K562 (cell line): ENCODE measurements at regions not wholly inside any gene's neighbourhood (a gene's known extent, or its start where the extent isn't known, plus 50 kb on each side); places are given as distances from the start of the nearest gene placed in this dataset.

Source experiments
- ATAC-seq: fragments of 200-7000 bp; cut with Tn5 transposase; 3 replicates; pipeline ENCODE4 v1.9.1; 2020; ENCODE audit warnings: moderate library complexity
- BruUV-seq: library from RNA; stranded (reverse); fragments of 400-500 nt; replicated peaks from 2 replicates; lab custom pipeline; 2021; lab: Mats Ljungman, UMichigan
- CTCF ChIA-PET: fragments of 300-600 bp; formaldehyde crosslinking; extraction: SDS; loops from one replicate; lab custom pipeline; 2021; ENCODE audit warnings: low intra/inter-chr PET ratio; lab: Yijun Ruan, JAX
- POLR2A ChIA-PET: fragments of 300-600, 350-650 bp; sonication (Branson Sonifier 250); formaldehyde crosslinking; extraction: SDS; loops from one replicate; lab custom pipeline; 2021; ENCODE audit warnings: antibody characterized with exemption, inconsistent platforms; lab: Yijun Ruan, JAX
- DNase-seq, 4 experiments: peaks; one replicate each; pipeline versions ENCODE4 v3.0.0 to v3.0.0-alpha.2; 2011 to 2018; ENCODE audit warnings: low spot score in 3 of 4, mixed read lengths in 3 of 4; ENCODE audit errors: extremely low read depth in 1 of 4
- FAIRE-seq: peaks from 2 replicates; lab custom pipeline; 2011; peaks lifted over from hg19 to GRCh38; lab: Jason Lieb, UNC
- H2AFZ ChIP-seq: 2 replicates; pipeline ENCODE4 v1.6.0; 2011; ENCODE audit warnings: low read depth, low read length, control low read depth, inconsistent platforms
- H3K27ac ChIP-seq: fragments of 200-600 bp; 3 replicates; pipeline ENCODE4 v1.8.0; 2011; ENCODE audit warnings: low read depth, mild to moderate bottlenecking, control low read depth, inconsistent platforms, low read length, moderate library complexity, mixed read lengths; ENCODE audit errors: extremely low read depth
- H3K27me3 ChIP-seq, 2 experiments: fragments of 300-600 bp in 1 of 2; 2 replicates in 1 of 2; 3 replicates in 1 of 2; pipeline versions ENCODE4 v1.6.0 to v1.8.0; 2011; ENCODE audit warnings: inconsistent platforms in 2 of 2, low read length in 2 of 2, mild to moderate bottlenecking in 1 of 2, mixed read lengths in 1 of 2, moderate library complexity in 1 of 2; ENCODE audit not compliant: control insufficient read depth in 2 of 2, insufficient read depth in 2 of 2
- H3K36me3 ChIP-seq: fragments of 300-600 bp; 3 replicates; pipeline ENCODE4 v1.8.0; 2011; ENCODE audit warnings: mild to moderate bottlenecking, low read length, inconsistent platforms; ENCODE audit not compliant: control insufficient read depth, insufficient read depth
- H3K4me1 ChIP-seq, 2 experiments: fragments of 200-600 bp in 1 of 2; replicated peaks in 1 of 2; 2 replicates in 1 of 2; 3 replicates in 1 of 2; pipeline versions ENCODE4 v1.5.1 to v1.8.0; 2011; ENCODE audit warnings: inconsistent platforms in 2 of 2, low read length in 2 of 2, mild to moderate bottlenecking in 1 of 2, mixed read lengths in 1 of 2, moderate library complexity in 1 of 2; ENCODE audit not compliant: control insufficient read depth in 2 of 2, insufficient read depth in 2 of 2
- H3K4me2 ChIP-seq: 2 replicates; pipeline ENCODE4 v1.6.1; 2011; ENCODE audit warnings: low read length, control low read depth, inconsistent platforms, mixed read lengths; ENCODE audit not compliant: insufficient read depth
- H3K4me3 ChIP-seq: fragments of 200-600 bp; sonication (generic), shearing (Covaris generic); 2 replicates; pipeline ENCODE4 v1.5.1; 2016; ENCODE audit warnings: control low read depth, inconsistent platforms
- H3K79me2 ChIP-seq: fragments of 200-600 bp; 3 replicates; pipeline ENCODE4 v1.8.0; 2011; ENCODE audit warnings: low read length, inconsistent platforms; ENCODE audit not compliant: control insufficient read depth, insufficient read depth
- H3K9ac ChIP-seq, 2 experiments: 2 replicates each; pipeline versions ENCODE4 v1.6.0 to v1.6.1; 2011; ENCODE audit warnings: low read depth in 2 of 2, low read length in 2 of 2, control low read depth in 1 of 2, inconsistent platforms in 1 of 2, mild to moderate bottlenecking in 1 of 2, mixed read lengths in 1 of 2; ENCODE audit not compliant: insufficient read depth in 1 of 2
- H3K9me1 ChIP-seq: one replicate; pipeline ENCODE4 v1.6.0; 2011; ENCODE audit warnings: inconsistent platforms, mild to moderate bottlenecking, low read length, moderate library complexity; ENCODE audit not compliant: control insufficient read depth, insufficient read depth
- H3K9me3 ChIP-seq: replicated peaks from 2 replicates; pipeline ENCODE4 v1.5.1; 2011; ENCODE audit warnings: low read depth, low read length, inconsistent platforms; ENCODE audit not compliant: control insufficient read depth, insufficient read depth
- H4K20me1 ChIP-seq: replicated peaks from 2 replicates; pipeline ENCODE4 v1.6.1; 2011; ENCODE audit warnings: low read length, inconsistent platforms, mixed read lengths; ENCODE audit not compliant: control insufficient read depth, insufficient read depth
- CBX1 ChIP-seq: sonication (generic); IDR thresholded peaks from 2 replicates; pipeline ENCODE4 v1.6.1; 2016; ENCODE audit warnings: antibody characterized with exemption, low read depth, mild to moderate bottlenecking
- E4F1 ChIP-seq: fragments of 250-450 bp; sonication (Bioruptor Pico); IDR thresholded peaks from 2 replicates; pipeline ENCODE4 v1.5.0; 2021; ENCODE audit warnings: mild to moderate bottlenecking, borderline replicate concordance
- FOS ChIP-seq: IDR thresholded peaks from 3 replicates; pipeline ENCODE4 v1.6.1; 2011; ENCODE audit not compliant: insufficient read length; ENCODE audit errors: extremely low read depth
- FOXM1 ChIP-seq, 2 experiments: fragments of 450-650 bp in 1 of 2; sonication (generic) in 1 of 2; formaldehyde crosslinking in 1 of 2; IDR thresholded peaks; 2 replicates each; pipeline versions ENCODE4 v1.6.1 to v1.9.0; 2017 to 2022; ENCODE audit warnings: low read depth in 2 of 2, mild to moderate bottlenecking in 2 of 2, missing genetic modification reagents in 1 of 2, moderate library complexity in 1 of 2
- HDAC8 ChIP-seq: fragments of 450-650 bp; IDR thresholded peaks from 2 replicates; pipeline ENCODE4 v1.6.1; 2016; ENCODE audit warnings: mild to moderate bottlenecking, missing genetic modification characterization, moderate library complexity, missing compliant biosample characterization
- IRF2 ChIP-seq: sonication (generic); formaldehyde crosslinking; IDR thresholded peaks from 2 replicates; pipeline ENCODE4 v1.8.1; 2022; ENCODE audit warnings: mild to moderate bottlenecking, missing genetic modification reagents
- MAFF ChIP-seq: IDR thresholded peaks from 2 replicates; pipeline ENCODE4 v1.6.1; 2012; ENCODE audit warnings: low read length, improper control_type of control experiment
- PTTG1 ChIP-seq: fragments of 450-650 bp; IDR thresholded peaks from 2 replicates; pipeline ENCODE4 v1.6.1; 2016; ENCODE audit warnings: low read depth, mild to moderate bottlenecking, missing genetic modification characterization, missing compliant biosample characterization
- RFX5 ChIP-seq: IDR thresholded peaks from 2 replicates; pipeline ENCODE4 v1.6.1; 2011; ENCODE audit warnings: low read depth, mild to moderate bottlenecking, improper control_type of control experiment, low read length
- TAF9B ChIP-seq: fragments of 450-650 bp; IDR thresholded peaks from 2 replicates; pipeline ENCODE4 v1.6.1; 2018; ENCODE audit warnings: mild to moderate bottlenecking; ENCODE audit not compliant: partially characterized antibody
- TFAP4 ChIP-seq: sonication (generic); formaldehyde crosslinking; IDR thresholded peaks from 2 replicates; pipeline ENCODE4 v1.8.0; 2022; ENCODE audit warnings: missing genetic modification reagents, mild to moderate bottlenecking, moderate library complexity, borderline replicate concordance
- TFE3 ChIP-seq: fragments of 450-650 bp; formaldehyde crosslinking; IDR thresholded peaks from 2 replicates; pipeline ENCODE4 v1.4.0; 2020; ENCODE audit warnings: mild to moderate bottlenecking, mixed read lengths
- ZFP36 ChIP-seq: fragments of 150-350 bp; IDR thresholded peaks from 2 replicates; pipeline ENCODE4 v1.6.1; 2018; ENCODE audit warnings: low read length, low read depth; ENCODE audit not compliant: partially characterized antibody
- ZKSCAN1 ChIP-seq: fragments of 150-350 bp; IDR thresholded peaks from 2 replicates; pipeline ENCODE4 v1.6.1; 2016; ENCODE audit warnings: low read depth, low read length
- ZNF316 ChIP-seq: fragments of 450-650 bp; IDR thresholded peaks from 2 replicates; pipeline ENCODE4 v1.6.1; 2016
- WGBS: fragments of 100-300 bp; shearing (Covaris generic); methylation state at CpG from one replicate; pipeline ENCODE4 v1.1.6; 2016; ENCODE audit warnings: low coverage, mixed read lengths; ENCODE audit not compliant: insufficient coverage; ENCODE audit errors: missing lambda C conversion rate; 5-methylcytosine and 5-hydroxymethylcytosine counted together
- in situ Hi-C: fragments of 300-500 bp; cut with MboI; formaldehyde crosslinking; loops from 4 replicates; pipeline ENCODE4 v1.15.0; 2018; ENCODE audit warnings: inconsistent platforms, mixed read lengths
- intact Hi-C: fragments of 100-400 bp; cut with micrococcal nuclease; formaldehyde crosslinking; loops from 2 replicates; pipeline ENCODE4 v1.14.2; 2022

- Histone ChIP-seq H3K9me1 (no peaks in the 10 kb centered on the region), H3K36me3 (no peaks in the 10 kb centered on the region), H3K79me2 (no peaks in the 10 kb centered on the region), H3K27ac (no peak overlapping the region), H2AFZ (no peak overlapping the region), H4K20me1 (no peaks in the 10 kb centered on the region), H3K4me1 (no peaks in the 10 kb centered on the region; a peak in 1 of 5 replicates), H3K4me3 (no peak overlapping the region), H3K9me3 (no peaks in the 10 kb centered on the region; the same call in 1 of the 2 replicates), H3K4me2 (no peak overlapping the region), H3K9ac (no peak overlapping the region), H3K27me3 (peaks cover 5 to 8% of the 10 kb centered on the region in 2 experiments; a peak in 2 of 5 replicates)
- in situ Hi-C loops (no loop called here), intact Hi-C loops (loop anchor here (10.0 kb wide), 2 partner anchors 207 to 597 kb away; no protein-coding TSS in a partner anchor)
- no peak for FAIRE-seq
- ChIA-PET POLR2A (no interaction called here), CTCF (no interaction called here)
- no peak for DNase-seq
- 25% methylated on average over 1 of the region's 1 CpG for WGBS
- BruUV-seq, result no TSS peak
- ATAC-seq, result no peak
- TF ChIP-seq CBX1, result no peak
- TF ChIP-seq MAFF, result peak; percentile 49; the same call in 1 of the 2 replicates
- TF ChIP-seq ZNF316, result peak; percentile 83
- TF ChIP-seq TFAP4 (CRISPR knock-in tag), result no peak
- TF ChIP-seq RFX5, result no peak
- no peak for TF ChIP-seq ZKSCAN1
- no peak for TF ChIP-seq FOS
- TF ChIP-seq IRF2, result no peak
- TF ChIP-seq TAF9B, result no peak
- no peak for TF ChIP-seq TFE3 (CRISPR knock-in tag)
- no peak for TF ChIP-seq FOXM1 (IDR thresholded peaks at IDR 0.05; ENCODE audit: low read depth)
- no peak for TF ChIP-seq FOXM1 (CRISPR knock-in tag; IDR thresholded peaks at IDR 0.05; ENCODE audit: low read depth)
- TF ChIP-seq PTTG1 (tag), result no peak
- no peak for TF ChIP-seq E4F1 (CRISPR knock-in tag)
- no peak for TF ChIP-seq HDAC8
- no peak for TF ChIP-seq ZFP36
Measured at GRCh38 chr5:54841481-54841880, 143.9 kb downstream of the ESM1 start.
